ENCODE measurements at regions not wholly inside any gene's neighbourhood (a gene's known extent, or its start where the extent isn't known, plus 50 kb on each side); places are given as distances from the start of the nearest gene placed in this dataset.

- TF ChIP-seq CTCF (conservative IDR thresholded peaks at IDR 0.05; ENCODE audit: low read depth, low read length) (no peak), EZH2 (IDR thresholded peaks at IDR 0.05; ENCODE audit: low read length, unreplicated experiment) (no peak)
These were observed 165.4 kb downstream of the CDH26 start for GRCh38 chr20:60123652-60124051.
